Stromal cell of bone marrow (primary cell): ENCODE measurements at regions not wholly inside any gene's neighbourhood (a gene's known extent, or its start where the extent isn't known, plus 50 kb on each side); places are given as distances from the start of the nearest gene placed in this dataset.

Source experiments
- DNase-seq: peaks from one replicate; pipeline ENCODE4 v3.0.0-alpha.2; 2012; ENCODE audit warnings: low read depth

GRCh38 chrX:78476701-78477100, 149.3 kb upstream of the CYSLTR1 start:
- no peak for DNase-seq

- DNase-seq = no peak
Observed at GRCh38 chrX:78456909-78457308, 129.5 kb upstream of the CYSLTR1 start.

- DNase-seq = peak; percentile 47
Observed at GRCh38 chrX:78455901-78456300, 128.5 kb upstream of the CYSLTR1 start.

GRCh38 chrX:78452356-78452755, 124.9 kb upstream of the CYSLTR1 start:
- peak; percentile 15 for DNase-seq

GRCh38 chrX:78437621-78438020, 110.2 kb upstream of the CYSLTR1 start:
- DNase-seq = no peak

GRCh38 chrX:78429172-78429571, 101.8 kb upstream of the CYSLTR1 start:
- no peak for DNase-seq

GRCh38 chrX:78388663-78389062, 61.3 kb upstream of the CYSLTR1 start:
- no peak for DNase-seq

- DNase-seq = no peak
Observed at GRCh38 chrX:78387364-78387763, 60.0 kb upstream of the CYSLTR1 start.

- DNase-seq = no peak
Observed at GRCh38 chrX:78384486-78384885, 57.1 kb upstream of the CYSLTR1 start.

- no peak for DNase-seq
Observed at GRCh38 chrX:78383594-78383993, 56.2 kb upstream of the CYSLTR1 start.

GRCh38 chrX:78378476-78379115, 51.2 kb upstream of the CYSLTR1 start:
- DNase-seq = no peak
